GM23338 (cell line): ENCODE measurements at regions not wholly inside any gene's neighbourhood (a gene's known extent, or its start where the extent isn't known, plus 50 kb on each side); places are given as distances from the start of the nearest gene placed in this dataset.

Source experiments
- CREB1 ChIP-seq: fragments of 250-450 bp; sonication (Bioruptor Pico); IDR thresholded peaks from 2 replicates; pipeline ENCODE4 v1.5.0; 2020; ENCODE audit warnings: low read depth, mild to moderate bottlenecking, moderate library complexity
- CTCF ChIP-seq, 2 experiments: fragments of 200-600 bp in 1 of 2; sonication (generic) in 1 of 2; conservative IDR thresholded peaks; 2 replicates each; pipeline versions ENCODE4 v1.5.1 to v1.6.1; 2016 to 2017; ENCODE audit warnings: antibody characterized with exemption in 2 of 2, low read depth in 2 of 2, mild to moderate bottlenecking in 2 of 2, moderate library complexity in 1 of 2
- EZH2 ChIP-seq: fragments of 200-600 bp; sonication (generic); IDR thresholded peaks from one replicate; pipeline ENCODE4 v1.8.0; 2017; ENCODE audit warnings: antibody characterized with exemption, mild to moderate bottlenecking, low read depth; ENCODE audit not compliant: unreplicated experiment
- EZH2phosphoT487 ChIP-seq: fragments of 200-600 bp; sonication (generic); IDR thresholded peaks from one replicate; pipeline ENCODE4 v1.8.1; 2018; ENCODE audit warnings: antibody characterized with exemption; ENCODE audit not compliant: unreplicated experiment
- JUNB ChIP-seq: IDR thresholded peaks from one replicate; pipeline ENCODE4 v1.6.1; 2016; ENCODE audit warnings: antibody characterized with exemption; ENCODE audit not compliant: unreplicated experiment
- NANOG ChIP-seq: IDR thresholded peaks from 2 replicates; pipeline ENCODE4 v1.6.1; 2016; ENCODE audit warnings: antibody characterized with exemption, borderline replicate concordance
- POLR2AphosphoS5 ChIP-seq: IDR thresholded peaks from 2 replicates; pipeline ENCODE4 v1.6.1; 2016; ENCODE audit warnings: antibody characterized with exemption, low read depth
- REST ChIP-seq: IDR thresholded peaks from one replicate; pipeline ENCODE4 v1.6.1; 2018; ENCODE audit warnings: antibody characterized with exemption; ENCODE audit not compliant: unreplicated experiment
- STAT1 ChIP-seq: IDR thresholded peaks from one replicate; pipeline ENCODE4 v1.6.1; 2016; ENCODE audit warnings: antibody characterized with exemption; ENCODE audit not compliant: unreplicated experiment
- ZNF462 ChIP-seq: fragments of 250-450 bp; sonication (Bioruptor Pico); IDR thresholded peaks from 2 replicates; pipeline ENCODE4 v1.5.0; 2020; ENCODE audit warnings: mild to moderate bottlenecking, moderate library complexity

GRCh38 chr12:77236066-77236465 lies 170.7 kb upstream of the E2F7 start:
- no peak for TF ChIP-seq CTCF (conservative IDR thresholded peaks at IDR 0.05; ENCODE audit: low read depth in 2 of 2)
- TF ChIP-seq EZH2phosphoT487, result no peak
- no peak for TF ChIP-seq POLR2AphosphoS5
- no peak for TF ChIP-seq CREB1 (CRISPR knock-in tag)
- no peak for TF ChIP-seq NANOG
- TF ChIP-seq EZH2, result no peak
- TF ChIP-seq REST, result no peak
- TF ChIP-seq STAT1, result no peak
- no peak for TF ChIP-seq ZNF462 (CRISPR knock-in tag)
- no peak for TF ChIP-seq JUNB
